ENCODE measurements at regions not wholly inside any gene's neighbourhood (a gene's known extent, or its start where the extent isn't known, plus 50 kb on each side); places are given as distances from the start of the nearest gene placed in this dataset.

GRCh38 chr2:207324001-207324400 is 158.3 kb upstream of the KLF7 start:
- TF ChIP-seq YY1 (IDR thresholded peaks at IDR 0.05), result no peak
- TF ChIP-seq, protein P1, sequence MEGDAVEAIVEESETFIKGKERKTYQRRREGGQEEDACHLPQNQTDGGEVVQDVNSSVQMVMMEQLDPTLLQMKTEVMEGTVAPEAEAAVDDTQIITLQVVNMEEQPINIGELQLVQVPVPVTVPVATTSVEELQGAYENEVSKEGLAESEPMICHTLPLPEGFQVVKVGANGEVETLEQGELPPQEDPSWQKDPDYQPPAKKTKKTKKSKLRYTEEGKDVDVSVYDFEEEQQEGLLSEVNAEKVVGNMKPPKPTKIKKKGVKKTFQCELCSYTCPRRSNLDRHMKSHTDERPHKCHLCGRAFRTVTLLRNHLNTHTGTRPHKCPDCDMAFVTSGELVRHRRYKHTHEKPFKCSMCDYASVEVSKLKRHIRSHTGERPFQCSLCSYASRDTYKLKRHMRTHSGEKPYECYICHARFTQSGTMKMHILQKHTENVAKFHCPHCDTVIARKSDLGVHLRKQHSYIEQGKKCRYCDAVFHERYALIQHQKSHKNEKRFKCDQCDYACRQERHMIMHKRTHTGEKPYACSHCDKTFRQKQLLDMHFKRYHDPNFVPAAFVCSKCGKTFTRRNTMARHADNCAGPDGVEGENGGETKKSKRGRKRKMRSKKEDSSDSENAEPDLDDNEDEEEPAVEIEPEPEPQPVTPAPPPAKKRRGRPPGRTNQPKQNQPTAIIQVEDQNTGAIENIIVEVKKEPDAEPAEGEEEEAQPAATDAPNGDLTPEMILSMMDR (IDR thresholded peaks at IDR 0.05; ENCODE audit: low read depth, low read length, missing input control), result no peak

Measured in liver (tissue), 2 donors.